ENCODE measurements at regions not wholly inside any gene's neighbourhood (a gene's known extent, or its start where the extent isn't known, plus 50 kb on each side); places are given as distances from the start of the nearest gene placed in this dataset.

DNA sequence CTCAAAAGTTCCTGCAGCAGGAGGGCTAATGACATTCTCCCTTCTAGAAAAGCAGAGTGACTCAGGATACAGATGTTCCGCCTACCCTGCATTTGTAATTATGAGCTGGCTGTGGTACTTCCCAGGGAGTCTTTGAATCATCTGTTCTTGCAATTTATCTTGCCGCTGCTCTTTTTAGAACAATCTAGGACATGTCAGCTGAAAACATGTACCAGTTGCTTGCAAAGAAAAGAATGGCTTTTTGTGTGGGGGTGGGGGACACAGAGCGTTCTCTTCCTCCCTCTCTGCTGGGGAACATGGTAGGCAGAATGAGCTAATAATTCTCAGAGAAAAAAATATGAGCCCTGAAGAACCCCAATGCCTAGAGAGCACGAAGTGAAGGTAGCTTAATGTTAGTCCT, 51.7 kb upstream of the TUT7 start:
- DNase-seq, result no peak

DNA sequence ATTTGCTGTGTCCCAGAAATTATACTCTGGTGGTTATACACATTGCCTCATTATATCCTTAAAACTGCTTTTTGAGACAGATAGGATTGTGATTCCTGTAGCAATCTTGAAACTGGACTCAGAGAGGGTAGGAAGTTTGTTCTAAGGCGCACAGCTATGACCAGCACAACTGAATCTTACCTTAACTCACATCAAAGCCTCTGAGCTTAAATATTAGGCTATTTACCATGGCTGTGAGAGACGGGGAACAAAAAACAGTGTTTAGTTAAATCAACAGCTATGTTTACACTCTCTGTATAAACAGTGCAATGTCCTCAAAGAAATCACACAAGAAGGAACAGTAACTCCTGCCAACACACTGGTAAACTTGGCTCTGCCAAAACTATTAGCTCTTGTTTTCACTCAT, 50.9 kb upstream of the TUT7 start:
- DNase-seq, result no peak

Data from hematopoietic multipotent progenitor cell treated with erythropoietin and hydrocortisone succinate and interleukin-3 and kit ligand, for 6 days (in vitro differentiated cells).